MG63 (cell line): ENCODE measurements at regions not wholly inside any gene's neighbourhood (a gene's known extent, or its start where the extent isn't known, plus 50 kb on each side); places are given as distances from the start of the nearest gene placed in this dataset.
A peak's percentile ranks its signal among the peaks of the same experiment; 100 is the strongest.
"Not testable (repeated sequence)": the region's sequence is repeated elsewhere in the genome, so short reads cannot be mapped to it uniquely, and the experiment has no call there.

Source experiments
- DNase-seq: peaks from one replicate; pipeline ENCODE4 v3.0.0-alpha.2; 2020
- H3K27me3 ChIP-seq: fragments of 250-450 bp; sonication (Bioruptor Pico); 2 replicates; pipeline ENCODE4 v1.5.1; 2020; ENCODE audit warnings: mild to moderate bottlenecking, moderate library complexity
- H3K36me3 ChIP-seq: fragments of 250-450 bp; sonication (Bioruptor Pico); 2 replicates; pipeline ENCODE4 v1.5.1; 2020; ENCODE audit warnings: mild to moderate bottlenecking, moderate library complexity
- H3K4me3 ChIP-seq: fragments of 250-450 bp; sonication (Bioruptor Pico); 2 replicates; pipeline ENCODE4 v1.5.1; 2020; ENCODE audit warnings: mild to moderate bottlenecking, moderate library complexity
- H3K9me3 ChIP-seq: fragments of 250-450 bp; sonication (Bioruptor Pico); 2 replicates; pipeline ENCODE4 v1.5.1; 2020; ENCODE audit warnings: mild to moderate bottlenecking, moderate library complexity

DNA sequence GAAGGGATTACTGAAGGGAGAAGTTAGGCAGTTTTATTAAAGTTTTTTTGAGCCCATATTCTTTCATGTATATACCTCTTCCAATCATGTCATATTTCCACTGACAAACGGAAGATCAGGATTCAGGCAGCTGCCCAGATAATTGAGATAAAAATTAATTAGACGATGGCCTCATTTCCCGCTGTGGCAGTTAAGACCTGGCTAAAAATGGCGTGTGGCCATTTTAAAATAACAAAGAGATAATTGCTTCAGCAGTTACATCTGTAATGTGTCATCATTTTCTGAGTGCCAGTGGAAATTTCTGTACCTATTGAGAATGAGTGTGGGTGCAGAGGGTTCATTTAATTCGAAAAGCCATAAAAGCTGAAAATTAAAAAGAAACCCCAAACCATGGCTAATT is 215.1 kb downstream of the STK31 start:
- DNase-seq = no peak
- no peaks in the 10 kb centered on the region for H3K27me3 ChIP-seq
- H3K9me3 ChIP-seq = no peaks in the 10 kb centered on the region
- no peak overlapping the region for H3K4me3 ChIP-seq
- H3K36me3 ChIP-seq = no peaks in the 10 kb centered on the region

DNA sequence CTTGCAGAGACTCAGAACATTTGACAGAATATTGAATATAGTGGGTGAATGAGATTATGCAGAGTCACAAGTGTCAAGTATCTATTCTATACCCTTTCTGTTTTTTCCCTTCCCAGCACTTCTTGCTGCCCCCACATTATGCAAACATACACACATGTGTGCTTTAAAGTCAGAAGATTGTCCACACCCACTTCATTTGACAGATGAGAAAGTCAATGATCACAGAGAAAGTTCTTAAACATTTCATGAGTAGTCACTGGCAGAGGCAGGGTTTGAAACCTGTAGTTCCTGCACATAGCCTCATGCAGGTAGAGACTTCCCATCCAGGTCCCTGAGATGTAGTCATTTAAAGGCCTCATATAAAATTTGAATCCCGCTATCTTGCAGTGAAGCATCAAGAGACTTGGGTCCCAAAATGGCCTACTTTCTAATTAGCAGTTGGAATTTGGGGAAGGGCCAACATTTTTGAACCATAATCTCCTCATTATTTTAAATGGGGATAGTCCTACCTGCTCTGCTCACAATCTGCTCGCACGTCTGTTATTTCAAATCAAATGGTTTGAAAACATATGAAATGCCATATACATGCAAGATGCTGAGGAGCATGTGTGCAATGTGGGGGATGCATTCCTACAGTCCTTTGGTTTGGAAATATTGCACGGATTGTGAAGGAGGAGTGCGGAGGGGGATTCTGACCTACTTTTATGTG is 217.8 kb downstream of the STK31 start:
- Histone ChIP-seq H3K36me3 (no peaks in the 10 kb centered on the region), H3K27me3 (no peaks in the 10 kb centered on the region), H3K4me3 (no peak overlapping the region), H3K9me3 (no peaks in the 10 kb centered on the region)
- no peak for DNase-seq

DNA sequence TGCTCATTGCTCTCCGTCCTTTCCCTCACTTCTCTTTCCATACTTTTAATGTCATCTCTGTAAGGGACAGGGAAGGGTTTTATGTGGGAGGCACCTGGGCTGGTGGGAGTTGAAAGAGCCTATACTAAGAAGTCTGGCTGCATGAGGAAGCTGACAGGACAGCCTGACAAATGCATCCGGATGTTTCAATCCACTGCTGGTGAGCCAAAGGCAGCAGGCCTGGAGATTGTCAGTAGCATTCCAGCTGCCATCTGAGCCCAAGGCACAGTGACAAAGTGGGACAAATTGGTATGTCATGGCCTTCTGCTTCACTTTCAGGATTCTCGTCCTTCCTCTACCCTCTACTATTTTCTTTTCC is 218.4 kb downstream of the STK31 start:
- no peaks in the 10 kb centered on the region for H3K9me3 ChIP-seq
- H3K36me3 ChIP-seq = no peaks in the 10 kb centered on the region
- no peak overlapping the region for H3K4me3 ChIP-seq
- no peaks in the 10 kb centered on the region for H3K27me3 ChIP-seq
- DNase-seq = no peak

DNA sequence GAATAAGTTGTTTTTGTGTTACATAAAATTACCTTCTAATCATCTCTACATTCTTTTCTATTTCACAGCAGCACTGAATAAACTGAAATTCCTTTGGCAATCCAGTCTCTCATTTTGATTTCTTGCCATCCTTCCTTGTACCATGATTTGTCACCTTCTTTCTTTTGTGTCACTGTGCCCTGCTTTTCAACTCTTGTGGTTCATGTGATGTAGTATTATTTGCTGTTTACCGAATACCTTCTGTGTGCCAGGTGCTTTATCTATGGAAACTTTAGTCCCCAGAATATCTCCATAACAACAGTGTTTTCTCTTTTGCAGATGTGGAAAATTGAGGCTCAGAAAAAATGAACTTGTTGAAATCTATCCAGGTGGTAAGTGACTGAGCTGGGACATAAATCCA is 220.3 kb downstream of the STK31 start:
- Histone ChIP-seq H3K4me3 (no peak overlapping the region), H3K27me3 (no peaks in the 10 kb centered on the region), H3K9me3 (no peaks in the 10 kb centered on the region), H3K36me3 (no peaks in the 10 kb centered on the region)
- no peak for DNase-seq

DNA sequence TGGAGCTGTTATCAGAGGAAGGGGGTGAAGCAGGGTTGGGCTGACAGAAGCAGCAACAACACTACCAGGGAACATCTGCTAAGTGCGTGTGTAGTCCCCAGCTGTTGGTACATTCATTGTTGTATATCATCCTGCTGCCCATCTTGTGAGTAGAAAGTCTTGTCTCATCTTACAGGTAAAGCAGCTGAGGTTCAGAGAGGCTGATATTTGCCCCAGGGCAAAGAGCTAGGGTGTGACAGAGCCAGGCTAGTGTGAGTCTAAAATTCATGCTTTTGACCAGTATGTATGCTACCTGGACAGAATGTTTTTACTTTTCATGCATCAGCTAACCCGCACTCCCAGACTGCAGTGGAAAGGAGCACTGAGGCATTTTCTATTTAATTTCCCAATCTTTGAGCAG is 221.6 kb downstream of the STK31 start:
- Histone ChIP-seq H3K9me3 (0 out of 2 replicates have a peak, but pooled peaks cover under 1% of the 10 kb centered on the region), H3K36me3 (no peaks in the 10 kb centered on the region), H3K4me3 (no peak overlapping the region), H3K27me3 (no peaks in the 10 kb centered on the region)
- no peak for DNase-seq

DNA sequence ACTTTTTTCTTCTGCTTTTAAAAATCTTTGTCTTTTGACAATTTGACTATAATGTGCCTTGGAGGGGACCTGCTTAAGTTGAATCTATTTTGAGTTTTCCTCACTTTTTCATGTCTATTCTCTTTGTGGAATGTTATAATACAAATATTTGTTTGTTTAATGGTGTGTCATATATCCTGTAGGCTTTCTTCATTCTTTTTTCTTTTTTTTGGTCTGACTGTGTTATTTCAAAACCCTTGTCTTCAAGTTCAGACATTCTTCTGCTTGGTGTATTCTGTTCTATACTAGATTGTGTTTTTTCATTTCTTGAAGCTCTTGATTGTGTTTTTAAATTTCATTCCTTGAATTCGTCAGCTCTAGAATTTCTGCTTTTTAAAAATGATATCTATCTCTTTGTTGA is 228.2 kb downstream of the STK31 start:
- Histone ChIP-seq H3K27me3 (no peaks in the 10 kb centered on the region), H3K9me3 (peaks cover 6% of the 10 kb centered on the region), H3K4me3 (no peak overlapping the region), H3K36me3 (no peaks in the 10 kb centered on the region)
- no peak for DNase-seq

DNA sequence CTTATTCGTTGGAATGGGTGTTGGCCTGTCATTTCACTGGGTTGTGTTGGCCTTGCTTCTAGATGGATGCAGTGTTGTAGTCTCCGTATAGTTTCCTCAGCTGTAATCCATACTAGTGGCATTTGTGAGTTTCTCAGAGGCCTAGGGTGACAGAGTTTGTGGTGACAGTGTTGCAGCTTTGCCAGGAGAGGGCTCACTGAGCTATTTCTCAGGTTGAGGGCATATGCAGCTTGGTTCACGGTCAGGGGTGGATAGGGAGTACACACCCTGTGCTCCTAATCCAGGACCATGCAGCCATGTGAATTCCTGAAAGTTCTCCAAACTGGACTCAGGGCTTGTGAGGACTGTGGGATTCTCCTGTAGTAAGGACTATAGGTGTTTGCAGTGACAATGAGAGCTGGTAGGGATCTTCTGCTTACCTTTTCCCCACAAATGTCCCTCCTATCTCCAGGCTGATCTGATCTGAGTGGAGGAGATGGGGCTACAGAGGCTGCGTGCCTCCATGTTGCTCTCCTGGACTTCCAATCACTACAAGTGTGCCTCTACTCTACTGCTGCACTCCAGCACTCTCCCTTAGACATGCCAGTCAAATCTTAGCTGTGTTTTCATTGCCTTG is 229.0 kb downstream of the STK31 start:
- H3K9me3 ChIP-seq = peaks cover 6% of the 10 kb centered on the region
- no peak overlapping the region for H3K4me3 ChIP-seq
- DNase-seq = peak; percentile 19
- no peaks in the 10 kb centered on the region for H3K27me3 ChIP-seq
- H3K36me3 ChIP-seq = no peaks in the 10 kb centered on the region

DNA sequence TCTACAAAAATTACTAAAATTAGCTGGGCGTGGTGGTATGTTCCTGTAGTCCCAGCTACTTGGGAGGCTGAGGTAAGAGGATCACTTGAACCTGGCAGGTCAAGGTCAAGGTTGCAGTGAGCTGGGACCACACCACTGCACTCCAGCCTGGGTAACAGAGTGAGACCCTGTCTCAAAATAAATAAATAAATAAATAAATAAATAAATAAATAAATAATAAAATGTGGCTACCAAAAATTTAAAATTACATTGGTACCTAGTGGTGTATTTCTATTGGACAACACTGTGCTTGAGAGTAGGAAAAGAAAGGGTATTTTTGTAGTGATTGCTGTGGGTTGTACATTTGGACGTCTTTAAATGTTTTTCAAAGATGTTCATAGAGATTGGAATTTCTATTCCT is 229.7 kb downstream of the STK31 start:
- not testable (repeated sequence) for DNase-seq, H3K4me3 ChIP-seq, H3K27me3 ChIP-seq, H3K36me3 ChIP-seq, H3K9me3 ChIP-seq

DNA sequence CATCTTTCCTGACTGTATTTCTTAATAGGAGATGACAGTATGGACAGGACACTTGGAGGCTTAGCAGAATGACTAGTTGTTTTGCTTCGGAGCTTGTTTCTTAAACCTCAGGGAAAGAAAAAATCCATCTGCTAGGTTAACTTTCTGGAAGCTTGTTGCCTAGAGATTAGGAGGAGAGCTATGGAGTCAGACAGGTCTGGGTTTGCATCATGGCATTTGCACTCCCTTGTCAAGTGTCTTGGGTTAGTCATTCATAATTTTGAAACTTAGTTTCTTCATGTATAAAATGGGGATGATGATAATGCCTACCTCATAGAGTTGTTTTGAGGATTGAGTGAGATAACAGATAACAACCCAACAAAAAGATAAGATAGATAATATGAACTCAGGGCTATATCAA is 231.5 kb downstream of the STK31 start:
- H3K27me3 ChIP-seq = no peaks in the 10 kb centered on the region
- no peaks in the 10 kb centered on the region for H3K36me3 ChIP-seq
- no peak for DNase-seq
- H3K9me3 ChIP-seq = peaks cover 12% of the 10 kb centered on the region
- no peak overlapping the region for H3K4me3 ChIP-seq

DNA sequence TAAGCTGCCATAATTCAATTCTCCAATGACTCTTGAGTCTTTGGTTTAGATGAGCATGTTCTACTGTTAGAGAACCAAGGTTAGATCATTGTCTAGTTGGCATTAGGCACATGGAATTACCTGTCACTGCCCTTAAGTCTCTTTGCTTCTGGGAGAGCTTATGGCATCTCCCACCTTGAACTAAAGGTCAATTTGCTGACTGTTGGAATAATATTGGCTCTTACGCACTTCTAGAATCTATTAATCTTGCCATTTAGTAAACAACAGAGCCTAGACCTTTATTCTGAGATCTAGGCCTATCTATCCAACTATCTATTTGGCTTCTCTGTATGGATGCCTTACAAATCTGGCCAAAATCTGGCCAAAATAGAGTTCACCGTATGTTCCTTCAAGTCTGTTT is 232.0 kb downstream of the STK31 start:
- Histone ChIP-seq H3K9me3 (peaks cover 10% of the 10 kb centered on the region), H3K27me3 (no peaks in the 10 kb centered on the region), H3K36me3 (no peaks in the 10 kb centered on the region), H3K4me3 (no peak overlapping the region)
- no peak for DNase-seq

DNA sequence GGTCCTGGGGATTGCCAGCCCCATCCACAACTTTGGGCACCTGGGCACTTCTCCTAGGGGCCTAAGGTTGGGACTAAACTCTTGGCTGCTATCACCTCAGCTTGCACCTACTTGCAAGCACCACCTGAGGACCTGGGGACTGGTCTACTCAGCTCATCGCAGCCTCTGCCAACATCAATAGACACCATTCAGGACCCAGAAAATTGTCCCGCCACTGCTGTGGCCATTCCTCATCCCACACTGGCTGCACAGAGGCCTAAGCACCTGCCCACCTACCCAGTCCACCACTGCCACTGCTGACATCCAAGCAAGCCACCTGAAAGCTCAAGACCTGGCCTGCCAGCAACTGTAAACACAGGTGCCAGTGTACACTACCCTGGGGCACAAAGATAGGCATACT is 234.1 kb downstream of the STK31 start:
- no peak for DNase-seq
- Histone ChIP-seq H3K9me3 (peaks cover 7% of the 10 kb centered on the region), H3K27me3 (no peaks in the 10 kb centered on the region), H3K36me3 (no peaks in the 10 kb centered on the region), H3K4me3 (no peak overlapping the region)

DNA sequence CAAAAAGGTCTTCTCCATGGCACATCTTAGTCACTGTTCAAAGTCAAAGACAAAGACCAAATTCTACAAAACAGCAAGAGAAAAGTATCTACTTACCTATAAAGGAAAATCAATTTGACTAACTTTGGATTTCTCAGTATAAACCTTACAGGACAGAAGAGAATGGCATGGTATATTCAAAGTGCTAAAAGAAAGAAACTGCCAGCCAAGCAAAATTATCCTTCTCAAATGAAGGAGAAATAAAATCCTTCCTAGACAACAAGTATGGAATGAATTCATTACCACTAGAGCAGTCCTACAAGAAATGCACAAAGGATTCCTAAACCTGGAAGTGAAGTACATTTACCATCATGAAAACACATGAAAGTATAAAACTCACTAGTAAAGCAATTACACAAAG is 235.5 kb downstream of the STK31 start:
- Histone ChIP-seq H3K9me3 (peaks cover 7% of the 10 kb centered on the region), H3K4me3 (no peak overlapping the region), H3K27me3 (no peaks in the 10 kb centered on the region), H3K36me3 (no peaks in the 10 kb centered on the region)
- no peak for DNase-seq

DNA sequence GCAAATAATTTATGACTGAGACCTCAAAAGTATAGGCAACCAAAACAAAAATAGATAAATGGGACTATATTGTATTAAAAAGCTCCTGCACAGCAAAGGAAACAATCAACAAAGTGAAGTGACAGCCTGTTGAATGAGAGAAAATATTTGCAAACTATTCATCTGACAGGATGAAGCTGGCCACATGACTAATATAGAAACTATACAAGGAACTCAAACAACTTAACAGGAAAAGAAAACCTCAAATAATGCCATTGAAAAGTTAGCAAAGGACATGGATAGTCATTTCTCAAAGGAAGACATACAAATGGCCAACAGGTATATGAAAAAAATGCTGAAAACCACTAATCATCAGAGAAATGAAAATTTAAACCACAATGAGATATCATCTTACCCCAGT is 245.1 kb downstream of the STK31 start:
- Histone ChIP-seq H3K4me3 (no peak overlapping the region), H3K9me3 (no peaks in the 10 kb centered on the region), H3K36me3 (no peaks in the 10 kb centered on the region), H3K27me3 (no peaks in the 10 kb centered on the region)
- no peak for DNase-seq

DNA sequence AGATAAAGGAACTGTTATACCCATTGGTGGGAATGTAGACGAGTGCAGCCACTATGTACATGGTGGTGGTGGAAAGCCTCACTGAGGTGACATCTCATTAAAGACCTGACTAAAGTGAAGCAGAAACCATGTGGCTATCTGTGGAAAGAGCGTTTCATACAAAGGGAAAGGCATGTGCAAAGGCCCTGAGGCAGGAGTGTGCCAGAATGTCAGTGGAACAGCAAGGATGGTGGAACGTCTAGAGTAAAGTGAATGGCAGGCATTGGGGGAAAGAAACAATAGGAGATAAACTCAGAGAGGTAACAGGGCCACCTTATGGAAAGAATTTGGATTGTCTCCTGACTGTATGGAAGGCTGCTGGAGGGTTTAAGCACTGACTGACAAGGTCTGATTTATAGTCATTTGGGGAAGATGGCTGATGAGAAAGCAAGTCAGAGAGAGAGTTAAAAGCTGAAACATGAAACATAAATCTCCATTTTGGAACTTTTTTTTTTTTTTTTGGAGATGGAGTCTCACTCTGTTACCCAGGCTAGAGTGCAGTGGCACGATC is 245.7 kb downstream of the STK31 start:
- H3K9me3 ChIP-seq = no peaks in the 10 kb centered on the region
- H3K27me3 ChIP-seq = no peaks in the 10 kb centered on the region
- no peaks in the 10 kb centered on the region for H3K36me3 ChIP-seq
- no peak for DNase-seq
- no peak overlapping the region for H3K4me3 ChIP-seq

DNA sequence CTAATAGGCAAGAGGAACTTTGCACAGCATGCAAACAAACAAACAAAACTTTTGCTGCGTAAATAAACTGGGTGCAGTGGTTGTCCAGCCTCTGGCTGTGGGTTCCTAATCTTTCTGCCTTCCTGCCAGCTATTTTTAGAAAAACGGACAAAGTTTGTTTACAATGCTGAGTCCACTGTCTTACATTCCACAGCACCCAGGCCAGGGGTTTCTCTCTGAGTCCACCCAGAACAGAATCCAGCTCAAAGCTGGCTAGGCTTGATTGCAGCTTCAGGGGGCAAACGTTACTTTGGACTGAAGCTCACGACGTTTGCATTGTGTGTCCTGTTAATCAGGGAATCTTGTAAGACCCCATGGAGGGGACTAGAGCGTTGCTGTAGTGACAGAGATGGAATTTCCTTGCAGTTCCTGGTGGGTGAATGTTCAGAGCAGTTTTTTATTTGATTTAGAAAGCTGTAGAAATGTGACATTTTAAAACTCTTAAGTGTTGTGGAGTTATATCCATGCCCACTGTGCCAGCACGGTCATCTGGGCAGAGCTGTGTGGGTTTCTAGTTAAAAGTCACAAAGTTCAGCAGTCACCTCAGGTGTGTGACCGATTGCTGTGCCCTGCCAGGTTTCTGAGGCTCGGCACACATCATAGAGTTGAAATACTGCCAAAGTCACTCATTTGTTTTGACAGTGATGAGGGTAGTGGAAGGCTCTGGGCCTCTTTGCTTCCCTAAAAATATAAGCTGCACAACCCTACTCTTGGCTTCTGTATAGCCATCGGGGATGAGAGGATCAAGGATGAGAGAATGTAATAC is 247.0 kb downstream of the STK31 start:
- H3K9me3 ChIP-seq = no peaks in the 10 kb centered on the region
- no peak overlapping the region for H3K4me3 ChIP-seq
- H3K27me3 ChIP-seq = no peaks in the 10 kb centered on the region
- peak; percentile 9 for DNase-seq
- no peaks in the 10 kb centered on the region for H3K36me3 ChIP-seq

DNA sequence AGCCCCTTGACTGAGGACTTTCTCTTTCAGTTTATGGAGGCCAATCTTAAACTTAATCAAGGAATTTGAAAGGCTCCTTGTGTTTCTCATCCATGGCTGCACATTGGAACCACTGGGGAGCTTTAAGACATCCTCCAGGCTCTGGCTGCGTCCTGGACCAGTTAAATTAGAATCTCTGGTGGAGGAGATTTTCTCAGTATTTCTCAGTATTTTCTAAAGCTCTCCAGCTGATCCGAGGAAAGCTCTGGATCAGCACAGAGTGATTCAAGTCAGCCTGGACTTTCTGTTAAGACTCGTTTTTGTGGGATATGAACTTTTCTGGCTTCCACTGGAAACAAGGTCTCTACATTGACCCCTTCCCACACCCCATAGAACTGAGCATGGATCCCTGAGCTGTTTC is 249.8 kb downstream of the STK31 start:
- H3K36me3 ChIP-seq = no peaks in the 10 kb centered on the region
- H3K27me3 ChIP-seq = no peaks in the 10 kb centered on the region
- no peak for DNase-seq
- no peak overlapping the region for H3K4me3 ChIP-seq
- H3K9me3 ChIP-seq = no peaks in the 10 kb centered on the region

DNA sequence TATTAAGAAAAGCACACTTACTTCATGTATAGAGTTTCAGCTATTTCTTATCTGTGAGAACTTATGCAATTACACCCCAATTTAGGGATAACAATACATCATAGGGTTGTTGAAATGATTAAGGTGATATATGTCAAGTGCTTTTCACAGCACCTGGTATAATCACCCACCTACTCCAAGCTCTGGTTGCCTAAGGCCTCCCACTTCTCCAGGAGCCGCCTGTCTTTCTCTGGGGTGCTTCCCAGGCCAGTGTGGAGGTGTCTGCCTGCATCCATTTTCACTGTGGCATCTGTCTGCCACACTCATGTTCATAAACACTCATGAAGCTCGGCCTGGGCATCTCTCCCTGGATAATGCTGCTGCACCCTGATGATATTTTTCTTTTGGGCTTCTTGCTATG is 250.3 kb downstream of the STK31 start:
- DNase-seq = no peak

More for the DNA sequence above, 250.3 kb downstream of the STK31 start:
- no peak overlapping the region for H3K4me3 ChIP-seq
- H3K27me3 ChIP-seq = no peaks in the 10 kb centered on the region
- no peaks in the 10 kb centered on the region for H3K36me3 ChIP-seq
- H3K9me3 ChIP-seq = no peaks in the 10 kb centered on the region
